ENCODE measurements at regions not wholly inside any gene's neighbourhood (a gene's known extent, or its start where the extent isn't known, plus 50 kb on each side); places are given as distances from the start of the nearest gene placed in this dataset.

DNA sequence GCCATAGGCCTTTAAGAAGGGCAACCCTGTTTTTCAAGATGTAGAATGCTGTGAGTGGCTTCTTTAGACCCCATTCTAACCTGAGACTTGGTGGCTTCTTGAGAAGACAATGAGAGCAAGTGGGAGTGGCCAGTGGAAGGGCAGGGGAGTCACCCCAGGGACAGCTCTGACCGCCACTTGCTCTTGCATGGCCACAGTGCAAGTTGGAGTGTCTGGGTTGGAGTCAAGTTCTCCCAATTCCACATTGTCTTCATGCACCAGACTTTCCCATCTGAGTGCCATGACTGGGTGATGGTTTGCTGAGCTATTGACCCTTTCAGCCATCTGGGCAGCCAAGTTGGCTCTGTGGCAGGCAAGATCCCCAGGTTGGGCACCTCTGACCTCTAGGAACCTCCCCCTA is 148.0 kb upstream of the SKOR2 start:
- TF ChIP-seq, protein P1, sequence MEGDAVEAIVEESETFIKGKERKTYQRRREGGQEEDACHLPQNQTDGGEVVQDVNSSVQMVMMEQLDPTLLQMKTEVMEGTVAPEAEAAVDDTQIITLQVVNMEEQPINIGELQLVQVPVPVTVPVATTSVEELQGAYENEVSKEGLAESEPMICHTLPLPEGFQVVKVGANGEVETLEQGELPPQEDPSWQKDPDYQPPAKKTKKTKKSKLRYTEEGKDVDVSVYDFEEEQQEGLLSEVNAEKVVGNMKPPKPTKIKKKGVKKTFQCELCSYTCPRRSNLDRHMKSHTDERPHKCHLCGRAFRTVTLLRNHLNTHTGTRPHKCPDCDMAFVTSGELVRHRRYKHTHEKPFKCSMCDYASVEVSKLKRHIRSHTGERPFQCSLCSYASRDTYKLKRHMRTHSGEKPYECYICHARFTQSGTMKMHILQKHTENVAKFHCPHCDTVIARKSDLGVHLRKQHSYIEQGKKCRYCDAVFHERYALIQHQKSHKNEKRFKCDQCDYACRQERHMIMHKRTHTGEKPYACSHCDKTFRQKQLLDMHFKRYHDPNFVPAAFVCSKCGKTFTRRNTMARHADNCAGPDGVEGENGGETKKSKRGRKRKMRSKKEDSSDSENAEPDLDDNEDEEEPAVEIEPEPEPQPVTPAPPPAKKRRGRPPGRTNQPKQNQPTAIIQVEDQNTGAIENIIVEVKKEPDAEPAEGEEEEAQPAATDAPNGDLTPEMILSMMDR (conservative IDR thresholded peaks at IDR 0.05; ENCODE audit: low read length), result no peak
- TF ChIP-seq EZH2phosphoT487 (IDR thresholded peaks at IDR 0.05; ENCODE audit: borderline replicate concordance, low read depth, low read length), result no peak
